HFFc6 (cell line): ENCODE measurements at regions not wholly inside any gene's neighbourhood (a gene's known extent, or its start where the extent isn't known, plus 50 kb on each side); places are given as distances from the start of the nearest gene placed in this dataset.
"Not testable (repeated sequence)": the region's sequence is repeated elsewhere in the genome, so short reads cannot be mapped to it uniquely, and the experiment has no call there.

ENCODE experiments used
- DNase-seq: peaks from one replicate; pipeline ENCODE4 v3.0.0-alpha.2; 2018
- H3K27ac Mint-ChIP-seq: 2 replicates; pipeline ENCODE4 v1.8.0; 2020; ENCODE audit warnings: mild to moderate bottlenecking, mixed read lengths
- H3K27me3 Mint-ChIP-seq: 2 replicates; pipeline ENCODE4 v1.8.0; 2021; ENCODE audit warnings: mild to moderate bottlenecking, moderate library complexity, mixed read lengths; ENCODE audit not compliant: insufficient read depth
- H3K36me3 Mint-ChIP-seq: 2 replicates; pipeline ENCODE4 v1.8.0; 2021; ENCODE audit warnings: low read depth, mixed read lengths
- H3K4me1 Mint-ChIP-seq: 2 replicates; pipeline ENCODE4 v1.8.0; 2020; ENCODE audit warnings: low read depth, mixed read lengths
- H3K4me3 Mint-ChIP-seq: 2 replicates; pipeline ENCODE4 v1.8.0; 2020; ENCODE audit warnings: mild to moderate bottlenecking, moderate library complexity, mixed read lengths
- H3K9me3 Mint-ChIP-seq: 2 replicates; pipeline ENCODE4 v1.8.0; 2020; ENCODE audit warnings: mild to moderate bottlenecking, mixed read lengths
- TF ChIP-seq, protein P1 (sequence below): fragments of 200-600 bp; sonication (generic); IDR thresholded peaks from 2 replicates; pipeline ENCODE4 v1.5.0; 2021; ENCODE audit warnings: antibody characterized with exemption, mild to moderate bottlenecking

DNA sequence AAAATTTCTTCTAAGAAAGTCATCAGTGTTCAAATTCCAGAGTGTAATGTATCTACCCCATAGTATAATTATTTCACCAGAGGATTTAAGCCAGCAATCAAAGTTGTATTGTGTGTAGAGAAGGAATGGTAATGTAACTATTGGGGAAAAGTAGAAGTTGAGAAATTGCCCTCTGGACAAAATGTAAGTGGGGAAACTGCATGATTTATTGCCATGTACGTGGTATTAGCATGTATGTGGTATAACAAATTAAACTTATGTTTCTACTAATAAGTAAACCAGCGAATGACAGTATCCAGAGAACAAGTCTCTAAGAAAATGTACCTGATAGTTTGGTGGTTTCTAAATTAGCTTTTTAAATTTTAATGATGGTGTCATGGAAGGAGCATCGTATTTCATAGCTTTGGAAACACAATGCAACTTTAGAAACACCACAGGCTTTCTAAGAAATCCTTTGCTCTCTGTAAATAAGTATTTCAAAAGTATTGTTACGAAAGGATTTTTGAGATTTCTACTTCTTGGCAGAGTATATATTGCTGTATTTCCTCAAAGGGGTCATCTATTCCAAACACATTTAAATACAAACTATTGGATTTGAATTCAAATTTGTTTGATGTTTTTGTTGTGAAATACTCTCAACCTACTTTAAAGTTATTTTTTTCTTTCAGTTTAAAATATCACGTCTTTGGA lies 1018.9 kb upstream of the ZEB2 start:
- TF ChIP-seq, protein P1, sequence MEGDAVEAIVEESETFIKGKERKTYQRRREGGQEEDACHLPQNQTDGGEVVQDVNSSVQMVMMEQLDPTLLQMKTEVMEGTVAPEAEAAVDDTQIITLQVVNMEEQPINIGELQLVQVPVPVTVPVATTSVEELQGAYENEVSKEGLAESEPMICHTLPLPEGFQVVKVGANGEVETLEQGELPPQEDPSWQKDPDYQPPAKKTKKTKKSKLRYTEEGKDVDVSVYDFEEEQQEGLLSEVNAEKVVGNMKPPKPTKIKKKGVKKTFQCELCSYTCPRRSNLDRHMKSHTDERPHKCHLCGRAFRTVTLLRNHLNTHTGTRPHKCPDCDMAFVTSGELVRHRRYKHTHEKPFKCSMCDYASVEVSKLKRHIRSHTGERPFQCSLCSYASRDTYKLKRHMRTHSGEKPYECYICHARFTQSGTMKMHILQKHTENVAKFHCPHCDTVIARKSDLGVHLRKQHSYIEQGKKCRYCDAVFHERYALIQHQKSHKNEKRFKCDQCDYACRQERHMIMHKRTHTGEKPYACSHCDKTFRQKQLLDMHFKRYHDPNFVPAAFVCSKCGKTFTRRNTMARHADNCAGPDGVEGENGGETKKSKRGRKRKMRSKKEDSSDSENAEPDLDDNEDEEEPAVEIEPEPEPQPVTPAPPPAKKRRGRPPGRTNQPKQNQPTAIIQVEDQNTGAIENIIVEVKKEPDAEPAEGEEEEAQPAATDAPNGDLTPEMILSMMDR = no peak
- no peak overlapping the region for H3K27ac Mint-ChIP-seq
- H3K4me1 Mint-ChIP-seq = peaks cover 6% of the 10 kb centered on the region; the same call in 1 of the 2 replicates
- H3K27me3 Mint-ChIP-seq = peaks cover 2% of the 10 kb centered on the region; the same call in 1 of the 2 replicates
- no peak for DNase-seq
- no peaks in the 10 kb centered on the region for H3K36me3 Mint-ChIP-seq
- H3K4me3 Mint-ChIP-seq = no peak overlapping the region
- H3K9me3 Mint-ChIP-seq = no peaks in the 10 kb centered on the region

DNA sequence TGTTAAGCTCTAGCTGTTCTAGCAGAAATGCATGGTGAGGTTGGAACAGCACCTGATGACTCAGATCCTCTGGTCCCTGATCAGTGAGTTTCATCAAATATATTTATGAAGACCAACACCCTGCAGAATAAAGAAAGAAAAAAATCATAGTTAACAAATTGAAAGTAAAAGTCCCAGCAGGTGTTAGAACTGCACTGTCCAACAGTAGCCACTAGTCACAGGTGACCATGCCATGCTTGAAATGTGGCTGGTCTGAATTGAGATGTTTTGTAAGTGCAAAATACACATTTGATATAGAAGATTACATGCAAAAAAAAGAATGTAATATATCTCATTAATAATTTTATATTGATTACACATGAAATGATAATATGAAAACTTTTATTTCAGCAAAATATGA lies 1010.7 kb upstream of the ZEB2 start:
- Mint-ChIP-seq H3K4me1 (peaks cover 12% of the 10 kb centered on the region), H3K4me3 (no peak overlapping the region), H3K27ac (no peak overlapping the region), H3K36me3 (no peaks in the 10 kb centered on the region), H3K27me3 (no peaks in the 10 kb centered on the region), H3K9me3 (no peaks in the 10 kb centered on the region)
- DNase-seq = no peak
- TF ChIP-seq, protein P1 = peak; percentile 24

DNA sequence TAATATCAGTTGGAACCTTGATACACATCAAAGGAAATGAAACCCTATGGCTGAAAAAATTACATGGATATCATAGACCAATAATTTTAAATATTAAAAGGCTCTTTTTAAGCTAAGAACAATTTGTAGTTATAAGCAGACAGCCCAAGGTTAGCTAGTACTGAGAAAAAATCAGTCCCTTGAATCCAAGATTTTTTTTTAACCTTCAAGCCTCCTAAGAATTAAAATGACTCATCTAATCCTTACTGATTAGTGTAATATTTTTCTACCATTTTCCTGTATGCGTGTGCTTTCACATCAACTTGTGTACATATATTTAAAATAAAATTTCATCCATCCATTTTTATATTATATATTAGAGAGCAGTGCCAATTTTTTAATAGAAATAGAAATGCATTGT lies 1004.9 kb upstream of the ZEB2 start:
- H3K27me3 Mint-ChIP-seq = no peaks in the 10 kb centered on the region
- H3K4me3 Mint-ChIP-seq = no peak overlapping the region
- no peaks in the 10 kb centered on the region for H3K36me3 Mint-ChIP-seq
- H3K4me1 Mint-ChIP-seq = peaks cover 11% of the 10 kb centered on the region
- TF ChIP-seq, protein P1 = no peak
- DNase-seq = no peak
- H3K27ac Mint-ChIP-seq = no peak overlapping the region
- H3K9me3 Mint-ChIP-seq = peaks cover 7% of the 10 kb centered on the region; the same call in 1 of the 2 replicates

DNA sequence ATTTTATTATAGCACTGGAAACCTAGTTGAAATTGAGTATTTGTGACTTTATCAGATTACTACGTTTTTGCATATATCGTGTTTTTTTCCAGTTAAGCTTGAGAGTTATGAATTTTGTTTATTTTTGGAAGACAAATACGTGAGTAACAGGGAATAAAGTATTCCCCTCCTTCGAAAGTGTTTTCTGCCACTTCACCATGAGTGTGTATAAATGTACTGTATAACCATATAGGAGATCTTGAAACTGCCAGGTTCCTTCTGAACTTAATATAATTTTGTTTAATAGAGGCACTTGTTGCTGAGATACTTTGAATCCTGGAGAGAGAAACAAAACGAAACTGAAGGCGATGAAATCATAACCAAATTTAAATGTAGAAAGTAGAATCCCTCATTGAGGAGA lies 1004.4 kb upstream of the ZEB2 start:
- no peaks in the 10 kb centered on the region for H3K36me3 Mint-ChIP-seq
- H3K4me1 Mint-ChIP-seq = peaks cover 11% of the 10 kb centered on the region
- TF ChIP-seq, protein P1 = no peak
- no peak overlapping the region for H3K4me3 Mint-ChIP-seq
- H3K9me3 Mint-ChIP-seq = peaks cover 10% of the 10 kb centered on the region; the same call in 1 of the 2 replicates
- no peaks in the 10 kb centered on the region for H3K27me3 Mint-ChIP-seq
- H3K27ac Mint-ChIP-seq = no peak overlapping the region
- no peak for DNase-seq

DNA sequence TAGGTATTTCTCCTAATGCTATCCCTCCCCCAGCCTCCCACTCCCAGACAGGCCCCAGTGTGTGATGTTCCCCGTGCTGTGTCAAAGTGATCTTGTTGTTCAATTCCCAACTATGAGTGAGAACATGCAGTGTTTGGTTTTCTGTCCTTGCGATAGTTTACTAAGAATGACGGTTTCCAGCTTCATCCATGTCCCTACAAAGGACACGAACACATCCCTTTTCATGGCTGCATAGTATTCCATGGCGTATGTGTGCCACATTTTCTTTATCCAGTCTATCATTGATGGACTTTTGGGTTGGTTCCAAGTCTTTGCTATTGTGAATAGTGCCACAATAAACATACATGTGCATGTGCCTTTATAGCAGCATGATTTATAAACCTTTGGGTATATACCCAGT lies 999.3 kb upstream of the ZEB2 start:
- not testable (repeated sequence) for H3K27me3 Mint-ChIP-seq, H3K9me3 Mint-ChIP-seq, H3K27ac Mint-ChIP-seq, H3K36me3 Mint-ChIP-seq, DNase-seq, H3K4me1 Mint-ChIP-seq, H3K4me3 Mint-ChIP-seq

DNA sequence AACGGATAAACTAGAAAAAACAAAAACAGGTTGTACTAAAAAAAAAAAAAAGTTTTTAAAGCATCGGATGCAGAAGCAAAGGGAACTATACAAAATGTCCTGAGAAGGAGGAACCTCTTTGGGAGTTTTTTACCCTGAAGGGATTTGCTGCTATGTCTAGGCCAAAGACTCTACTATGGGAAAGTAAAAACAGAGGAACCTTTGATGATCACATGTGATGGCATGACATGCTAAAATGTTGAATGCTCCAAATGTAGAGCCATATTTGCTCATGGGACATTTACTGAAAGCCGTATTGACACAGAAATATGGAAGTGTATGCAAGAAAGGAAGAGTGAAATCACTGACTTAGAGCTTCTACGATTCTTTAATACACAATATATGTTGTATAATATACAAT lies 992.0 kb upstream of the ZEB2 start:
- Mint-ChIP-seq H3K4me3 (no peak overlapping the region), H3K4me1 (no peaks in the 10 kb centered on the region), H3K36me3 (no peaks in the 10 kb centered on the region), H3K27me3 (no peaks in the 10 kb centered on the region), H3K27ac (no peak overlapping the region), H3K9me3 (no peaks in the 10 kb centered on the region)
- TF ChIP-seq, protein P1 = no peak
- DNase-seq = no peak
